Upper lobe of left lung (tissue), 4 donors: ENCODE measurements at regions not wholly inside any gene's neighbourhood (a gene's known extent, or its start where the extent isn't known, plus 50 kb on each side); places are given as distances from the start of the nearest gene placed in this dataset.

Source experiments
- CTCF ChIP-seq, 6 experiments: fragments of 450-650 bp in 4 of 6; fragments of 200-600 bp in 2 of 6; sonication (generic) in 2 of 6; IDR thresholded peaks; one replicate each; pipeline ENCODE4 v1.5.1; 2016 to 2019; ENCODE audit warnings: antibody characterized with exemption in 6 of 6
- POLR2AphosphoS5 ChIP-seq, 2 donors: sonication (generic); formaldehyde crosslinking; IDR thresholded peaks; one replicate each; pipeline ENCODE4 v1.5.1; 2017; ENCODE audit warnings: antibody characterized with exemption in 2 of 2

GRCh38 chr13:111045170-111045569, 69.9 kb upstream of the ARHGEF7 start:
- TF ChIP-seq CTCF (IDR thresholded peaks at IDR 0.05) (no peak), POLR2AphosphoS5 (IDR thresholded peaks at IDR 0.05) (no peak)
